HepG2 (cell line): ENCODE measurements at regions not wholly inside any gene's neighbourhood (a gene's known extent, or its start where the extent isn't known, plus 50 kb on each side); places are given as distances from the start of the nearest gene placed in this dataset.
"Not testable (repeated sequence)": the region's sequence is repeated elsewhere in the genome, so short reads cannot be mapped to it uniquely, and the experiment has no call there.

Experiments used
- CBX2 ChIP-seq, 2 experiments: fragments of 200-600 bp in 1 of 2; sonication (generic); formaldehyde crosslinking in 1 of 2; IDR thresholded peaks; 2 replicates each; pipeline versions ENCODE4 v1.7.0 to v1.8.1; 2018 to 2022; ENCODE audit warnings: low read depth in 2 of 2, low read length in 1 of 2, mild to moderate bottlenecking in 1 of 2, missing genetic modification reagents in 1 of 2
- CCDC6 ChIP-seq: sonication (generic); formaldehyde crosslinking; IDR thresholded peaks from 2 replicates; pipeline ENCODE4 v1.8.1; 2022; ENCODE audit warnings: mild to moderate bottlenecking, missing genetic modification reagents, moderate library complexity
- CSRNP1 ChIP-seq: sonication (generic); formaldehyde crosslinking; IDR thresholded peaks from 2 replicates; pipeline ENCODE4 v1.8.1; 2023; ENCODE audit warnings: mild to moderate bottlenecking, missing genetic modification reagents
- FOXP1 ChIP-seq, 2 experiments: fragments of 450-650 bp in 1 of 2; IDR thresholded peaks; 2 replicates each; pipeline ENCODE4 v1.6.1; 2017 to 2018; ENCODE audit warnings: antibody characterized with exemption in 1 of 2
- IRF2 ChIP-seq: IDR thresholded peaks from 2 replicates; pipeline ENCODE4 v1.6.1; 2018; ENCODE audit warnings: missing genetic modification reagents, missing compliant biosample characterization
- MAFF ChIP-seq: IDR thresholded peaks from 2 replicates; pipeline ENCODE4 v1.6.1; 2011; ENCODE audit warnings: low read depth, low read length, improper control_type of control experiment
- NFYB ChIP-seq: sonication (generic); formaldehyde crosslinking; IDR thresholded peaks from 2 replicates; pipeline ENCODE4 v1.4.0; 2020; ENCODE audit warnings: missing genetic modification reagents
- NONO ChIP-seq, 2 experiments: fragments of 450-650 bp in 1 of 2; sonication (generic) in 1 of 2; formaldehyde crosslinking in 1 of 2; IDR thresholded peaks in 1 of 2; conservative IDR thresholded peaks in 1 of 2; 2 replicates each; pipeline versions ENCODE4 v1.6.1 to v1.8.0; 2017 to 2022; ENCODE audit warnings: mild to moderate bottlenecking in 1 of 2, missing genetic modification reagents in 1 of 2, moderate library complexity in 1 of 2
- NR2F6 ChIP-seq, 2 experiments: IDR thresholded peaks; 2 replicates each; pipeline ENCODE4 v1.6.1; 2016; ENCODE audit warnings: antibody characterized with exemption in 1 of 2, mild to moderate bottlenecking in 1 of 2
- ZNF235 ChIP-seq: sonication (generic); formaldehyde crosslinking; IDR thresholded peaks from 2 replicates; pipeline ENCODE4 v1.8.1; 2023; ENCODE audit warnings: mild to moderate bottlenecking, missing genetic modification reagents, borderline replicate concordance
- ZNF274 ChIP-seq: sonication (generic); formaldehyde crosslinking; IDR thresholded peaks from 2 replicates; pipeline ENCODE4 v1.5.1; 2020; ENCODE audit warnings: mild to moderate bottlenecking, missing genetic modification reagents
- ZNF30 ChIP-seq: sonication (generic); formaldehyde crosslinking; IDR thresholded peaks from 2 replicates; pipeline ENCODE4 v1.5.0; 2020; ENCODE audit warnings: mild to moderate bottlenecking, missing genetic modification reagents
- ZNF317 ChIP-seq: sonication (generic); formaldehyde crosslinking; IDR thresholded peaks from 2 replicates; pipeline ENCODE4 v1.5.0; 2020; ENCODE audit warnings: mild to moderate bottlenecking, missing genetic modification reagents
- ZNF556 ChIP-seq: sonication (generic); formaldehyde crosslinking; IDR thresholded peaks from 2 replicates; pipeline ENCODE4 v1.4.0; 2020; ENCODE audit warnings: mild to moderate bottlenecking, missing genetic modification reagents, borderline replicate concordance
- ZNF672 ChIP-seq: sonication (generic); formaldehyde crosslinking; IDR thresholded peaks from 2 replicates; pipeline ENCODE4 v1.8.1; 2022; ENCODE audit warnings: missing genetic modification reagents
- ZNF674 ChIP-seq: sonication (generic); formaldehyde crosslinking; IDR thresholded peaks from 2 replicates; pipeline ENCODE4 v1.5.0; 2020; ENCODE audit warnings: low read depth, mild to moderate bottlenecking, missing genetic modification reagents
- ZNF691 ChIP-seq: sonication (generic); formaldehyde crosslinking; IDR thresholded peaks from 2 replicates; pipeline ENCODE4 v1.4.0; 2020; ENCODE audit warnings: missing genetic modification reagents, low read depth, mild to moderate bottlenecking, borderline replicate concordance
- ZZZ3 ChIP-seq: sonication (generic); formaldehyde crosslinking; IDR thresholded peaks from 2 replicates; pipeline ENCODE4 v1.4.0; 2020; ENCODE audit warnings: missing genetic modification reagents, mild to moderate bottlenecking, borderline replicate concordance
- TF ChIP-seq, protein P1 (sequence below): sonication (generic); formaldehyde crosslinking; conservative IDR thresholded peaks from 2 replicates; pipeline ENCODE4 v1.4.0; 2020; ENCODE audit warnings: missing genetic modification reagents
- TF ChIP-seq, protein P2 (sequence below): fragments of 450-650 bp; IDR thresholded peaks from 2 replicates; pipeline ENCODE4 v1.6.1; 2017
- TF ChIP-seq, protein P3 (sequence below): IDR thresholded peaks from 2 replicates; pipeline ENCODE4 v1.6.1; 2016; ENCODE audit warnings: low read depth

GRCh38 chr16:21525029-21525895 is 74.1 kb upstream of the METTL9 start (continued):
- TF ChIP-seq ZNF691 (CRISPR knock-in tag) (peak; percentile 97), FOXP1 (IDR thresholded peaks at IDR 0.05) (peak; percentile 64; the same call in 1 of the 2 replicates), FOXP1 (CRISPR knock-in tag; IDR thresholded peaks at IDR 0.05) (peak; percentile 95; the same call in 1 of the 2 replicates), NONO (IDR thresholded peaks at IDR 0.05) (0 out of 2 replicates have a peak, but pooled peaks have one; percentile 30), NONO (CRISPR knock-in tag; conservative IDR thresholded peaks at IDR 0.05) (peak; percentile 100), ZNF556 (CRISPR knock-in tag) (peak; percentile 98), ZNF235 (CRISPR knock-in tag) (peak; percentile 52; the same call in 1 of the 2 replicates), MAFF (peak; percentile 76), ZNF317 (CRISPR knock-in tag) (peak; percentile 74; the same call in 1 of the 2 replicates), ZNF672 (CRISPR knock-in tag) (peak; percentile 98), ZNF274 (CRISPR knock-in tag) (peak; percentile 26; the same call in 1 of the 2 replicates), CCDC6 (peak; percentile 95; the same call in 1 of the 2 replicates), ZZZ3 (CRISPR knock-in tag) (peak; percentile 71; the same call in 1 of the 2 replicates), NR2F6 (IDR thresholded peaks at IDR 0.05) (peak; percentile 98), NR2F6 (CRISPR knock-in tag; IDR thresholded peaks at IDR 0.05) (peak; percentile 99), ZNF30 (CRISPR knock-in tag) (peak; percentile 94), CSRNP1 (CRISPR knock-in tag) (peak; percentile 86), ZNF674 (CRISPR knock-in tag) (peak; percentile 99), IRF2 (CRISPR knock-in tag) (peak; percentile 96), NFYB (peak; percentile 44; the same call in 1 of the 2 replicates), CBX2 (CRISPR knock-in tag; IDR thresholded peaks at IDR 0.05; ENCODE audit: low read depth) (peak; percentile 72; the same call in 1 of the 2 replicates)
- TF ChIP-seq, protein P1, sequence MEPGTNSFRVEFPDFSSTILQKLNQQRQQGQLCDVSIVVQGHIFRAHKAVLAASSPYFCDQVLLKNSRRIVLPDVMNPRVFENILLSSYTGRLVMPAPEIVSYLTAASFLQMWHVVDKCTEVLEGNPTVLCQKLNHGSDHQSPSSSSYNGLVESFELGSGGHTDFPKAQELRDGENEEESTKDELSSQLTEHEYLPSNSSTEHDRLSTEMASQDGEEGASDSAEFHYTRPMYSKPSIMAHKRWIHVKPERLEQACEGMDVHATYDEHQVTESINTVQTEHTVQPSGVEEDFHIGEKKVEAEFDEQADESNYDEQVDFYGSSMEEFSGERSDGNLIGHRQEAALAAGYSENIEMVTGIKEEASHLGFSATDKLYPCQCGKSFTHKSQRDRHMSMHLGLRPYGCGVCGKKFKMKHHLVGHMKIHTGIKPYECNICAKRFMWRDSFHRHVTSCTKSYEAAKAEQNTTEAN (CRISPR knock-in tag): peak; percentile 88; the same call in 1 of the 2 replicates
- TF ChIP-seq, protein P2, sequence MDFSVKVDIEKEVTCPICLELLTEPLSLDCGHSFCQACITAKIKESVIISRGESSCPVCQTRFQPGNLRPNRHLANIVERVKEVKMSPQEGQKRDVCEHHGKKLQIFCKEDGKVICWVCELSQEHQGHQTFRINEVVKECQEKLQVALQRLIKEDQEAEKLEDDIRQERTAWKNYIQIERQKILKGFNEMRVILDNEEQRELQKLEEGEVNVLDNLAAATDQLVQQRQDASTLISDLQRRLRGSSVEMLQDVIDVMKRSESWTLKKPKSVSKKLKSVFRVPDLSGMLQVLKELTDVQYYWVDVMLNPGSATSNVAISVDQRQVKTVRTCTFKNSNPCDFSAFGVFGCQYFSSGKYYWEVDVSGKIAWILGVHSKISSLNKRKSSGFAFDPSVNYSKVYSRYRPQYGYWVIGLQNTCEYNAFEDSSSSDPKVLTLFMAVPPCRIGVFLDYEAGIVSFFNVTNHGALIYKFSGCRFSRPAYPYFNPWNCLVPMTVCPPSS: peak; percentile 89; the same call in 1 of the 2 replicates
- TF ChIP-seq, protein P3, sequence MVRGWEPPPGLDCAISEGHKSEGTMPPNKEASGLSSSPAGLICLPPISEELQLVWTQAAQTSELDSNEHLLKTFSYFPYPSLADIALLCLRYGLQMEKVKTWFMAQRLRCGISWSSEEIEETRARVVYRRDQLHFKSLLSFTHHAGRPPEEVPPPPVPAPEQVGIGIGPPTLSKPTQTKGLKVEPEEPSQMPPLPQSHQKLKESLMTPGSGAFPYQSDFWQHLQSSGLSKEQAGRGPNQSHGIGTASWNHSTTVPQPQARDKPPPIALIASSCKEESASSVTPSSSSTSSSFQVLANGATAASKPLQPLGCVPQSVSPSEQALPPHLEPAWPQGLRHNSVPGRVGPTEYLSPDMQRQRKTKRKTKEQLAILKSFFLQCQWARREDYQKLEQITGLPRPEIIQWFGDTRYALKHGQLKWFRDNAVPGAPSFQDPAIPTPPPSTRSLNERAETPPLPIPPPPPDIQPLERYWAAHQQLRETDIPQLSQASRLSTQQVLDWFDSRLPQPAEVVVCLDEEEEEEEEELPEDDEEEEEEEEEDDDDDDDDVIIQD: peak; percentile 93
- TF ChIP-seq CBX2 (IDR thresholded peaks at IDR 0.05; ENCODE audit: low read depth, low read length): not testable (repeated sequence)
